ENCODE measurements at regions not wholly inside any gene's neighbourhood (a gene's known extent, or its start where the extent isn't known, plus 50 kb on each side); places are given as distances from the start of the nearest gene placed in this dataset.

- DNase-seq, result no peak
These were observed 53.8 kb upstream of the PSEN2 start for GRCh38 chr1:226816576-226816975.

- DNase-seq, result peak; percentile 96
These were observed 55.5 kb upstream of the PSEN2 start for GRCh38 chr1:226814751-226815537.

DNA sequence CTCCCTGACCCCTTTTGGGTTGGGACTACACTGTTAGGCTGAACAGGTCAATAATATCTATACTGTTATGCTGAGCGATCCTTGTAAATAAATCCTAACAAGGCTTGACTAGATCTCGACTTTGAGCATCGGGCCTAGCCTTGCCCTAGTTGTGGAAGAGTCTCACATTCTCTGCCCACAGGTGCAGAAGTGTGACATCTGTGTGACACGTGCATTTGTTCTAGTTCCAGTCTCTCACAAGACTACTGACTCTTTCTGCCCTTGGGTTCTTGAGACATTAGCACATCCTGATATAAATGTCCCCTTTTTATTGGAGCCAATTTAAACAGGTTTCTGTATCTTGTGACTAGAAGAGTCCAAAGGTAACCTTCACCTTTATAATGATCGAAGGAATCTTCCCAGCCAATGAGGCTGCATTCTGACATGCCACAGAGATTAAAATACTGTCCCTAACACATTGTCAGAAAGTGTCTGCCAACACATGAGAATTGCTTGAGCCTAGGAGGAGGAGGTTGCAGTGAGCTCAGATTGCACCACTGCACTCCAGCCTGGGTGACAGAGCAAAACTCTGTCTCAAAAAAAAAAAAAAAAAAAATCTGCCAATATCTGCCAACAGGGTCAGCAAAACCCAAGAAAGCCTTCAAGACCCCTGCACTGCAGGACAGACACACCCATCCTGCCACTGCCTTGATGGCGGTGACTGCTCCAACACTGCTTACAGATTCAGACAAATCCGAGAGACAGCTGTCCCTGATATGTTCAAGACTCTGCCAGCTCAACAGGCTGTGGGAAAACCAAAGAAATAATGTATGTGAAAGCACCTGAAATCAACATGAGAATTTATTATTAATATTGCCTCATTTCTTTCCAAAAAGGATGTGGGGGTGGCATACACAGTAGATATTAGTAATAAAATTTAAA, 56.5 kb upstream of the PSEN2 start:
- DNase-seq, result no peak

DNA sequence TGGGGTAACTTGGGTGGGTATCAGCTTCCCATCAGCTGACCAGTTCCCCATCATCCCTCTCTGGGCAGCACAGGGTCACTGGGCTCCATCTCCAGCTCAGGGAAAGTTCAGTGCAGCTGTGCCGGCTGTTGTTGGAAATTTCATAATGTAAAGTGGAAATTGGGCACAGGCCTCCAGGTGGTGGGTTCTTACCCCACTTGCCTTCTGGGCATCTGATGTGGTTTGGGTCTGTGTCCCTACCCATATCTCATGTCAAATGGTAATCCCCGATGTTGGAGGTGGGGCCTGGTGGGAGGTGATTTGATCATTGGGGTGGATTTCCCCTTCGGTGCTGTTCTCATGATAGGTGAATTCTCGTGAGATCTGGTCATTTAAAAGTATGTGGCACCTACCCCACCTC, 59.7 kb upstream of the PSEN2 start:
- no peak for DNase-seq

- no peak for DNase-seq
These were observed 60.4 kb upstream of the PSEN2 start for GRCh38 chr1:226809785-226810571.

- DNase-seq, result no peak
These were observed 61.9 kb upstream of the PSEN2 start for GRCh38 chr1:226808501-226808900.

- no peak for DNase-seq
These were observed 63.4 kb upstream of the PSEN2 start for GRCh38 chr1:226806988-226807387.

DNA sequence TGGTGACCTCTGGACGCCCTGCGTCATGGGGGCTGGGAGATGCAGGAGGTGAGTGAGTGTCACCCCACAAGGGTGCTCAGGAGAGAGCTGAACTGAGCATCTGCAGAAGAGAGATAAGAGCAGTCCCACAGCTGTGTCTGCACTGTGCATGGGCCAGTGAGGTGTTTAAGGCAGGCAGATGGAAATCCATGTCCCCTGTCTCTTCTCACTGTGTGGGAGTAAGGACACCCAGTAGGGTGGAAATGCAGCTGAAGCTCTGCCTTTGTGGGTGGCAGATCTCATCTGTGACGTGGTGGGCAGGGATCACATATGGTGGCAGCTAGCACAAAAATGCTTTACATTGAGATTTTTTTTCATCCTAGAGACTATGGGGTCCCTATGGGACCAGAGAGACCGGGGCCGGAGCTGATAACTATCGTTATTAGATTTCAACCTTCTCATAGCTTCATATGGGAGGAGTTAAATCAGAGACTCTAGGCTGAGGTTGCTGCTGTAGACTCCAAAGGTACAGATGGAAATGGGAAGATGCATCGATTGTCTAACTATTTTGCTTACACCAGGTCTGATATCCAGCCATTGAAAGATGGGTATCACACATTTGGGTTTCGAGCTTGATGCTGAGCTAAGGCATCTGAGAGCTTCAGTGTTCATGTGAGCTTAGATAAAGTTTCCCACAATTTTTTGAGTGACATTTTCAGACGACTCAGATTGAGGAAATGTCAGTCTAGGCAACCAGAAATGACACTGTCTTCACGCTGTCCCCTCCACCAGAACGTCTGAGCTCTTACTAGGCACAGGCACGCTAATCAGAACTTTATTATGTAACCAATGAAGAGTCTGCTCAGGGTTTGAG, 65.3 kb upstream of the PSEN2 start:
- DNase-seq, result no peak

DNA sequence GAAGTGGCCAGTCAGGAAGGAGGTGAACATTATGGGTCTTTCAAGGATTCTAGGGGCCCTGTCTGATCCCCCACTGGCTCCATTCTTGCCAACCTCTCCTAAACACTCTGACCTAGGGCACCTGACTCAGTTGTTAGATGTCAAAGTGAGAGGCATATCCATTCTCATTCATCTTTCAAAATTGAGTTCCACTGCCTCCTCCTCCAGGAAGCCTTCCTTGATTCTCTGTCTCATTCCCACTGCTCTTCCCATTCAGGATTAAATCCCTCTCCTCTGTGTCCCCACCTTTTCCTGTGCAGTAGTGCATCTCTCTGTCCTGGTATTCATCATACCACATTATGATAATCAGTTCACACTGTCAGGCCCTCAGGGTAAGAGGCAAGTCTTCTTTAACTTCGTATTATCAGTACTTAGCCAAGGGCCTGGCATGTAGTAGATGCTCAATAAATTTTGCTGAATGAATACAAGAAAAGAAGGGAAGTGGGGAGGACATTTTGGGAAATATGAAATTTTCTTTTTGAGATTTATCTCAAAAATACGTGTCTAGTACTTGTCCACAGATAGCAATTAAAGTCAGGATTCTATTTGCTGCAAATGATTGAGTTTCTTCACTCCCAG, 61.8 kb upstream of the ITPKB start:
- DNase-seq, result no peak

DNA sequence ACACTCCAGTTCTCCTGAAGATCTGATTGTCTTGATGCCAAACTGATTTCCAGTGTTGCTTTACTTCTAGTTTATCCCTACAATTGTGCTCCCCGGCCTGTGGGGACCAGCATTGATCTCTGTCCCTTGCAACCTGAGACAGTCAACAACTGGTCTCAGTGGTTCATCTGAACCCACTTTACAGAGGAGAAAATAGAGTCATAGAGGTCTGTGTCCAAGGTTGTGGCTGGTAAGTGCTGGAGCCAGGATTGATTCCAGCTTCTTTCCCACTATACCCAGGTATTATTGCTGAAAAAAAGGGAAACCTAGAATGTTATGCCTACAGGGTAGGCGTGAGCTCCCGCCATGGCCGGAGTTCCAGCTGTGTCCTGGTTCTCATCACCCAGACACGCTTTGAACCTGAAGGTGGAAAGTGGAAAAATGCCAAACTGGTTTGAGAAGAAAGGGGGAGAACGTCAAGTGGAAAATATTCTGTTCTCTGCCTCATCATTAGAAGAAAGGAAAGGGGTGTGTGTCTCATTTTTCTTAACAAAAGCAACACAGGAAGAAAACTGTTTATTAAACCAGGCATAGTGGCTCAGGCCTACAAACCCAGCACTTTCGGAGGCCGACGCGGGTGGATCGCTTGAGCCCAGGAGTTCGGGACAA, 60.7 kb upstream of the ITPKB start:
- no peak for DNase-seq

GRCh38 chr1:226798427-226799411, 59.6 kb upstream of the ITPKB start:
- DNase-seq, result no peak

DNA sequence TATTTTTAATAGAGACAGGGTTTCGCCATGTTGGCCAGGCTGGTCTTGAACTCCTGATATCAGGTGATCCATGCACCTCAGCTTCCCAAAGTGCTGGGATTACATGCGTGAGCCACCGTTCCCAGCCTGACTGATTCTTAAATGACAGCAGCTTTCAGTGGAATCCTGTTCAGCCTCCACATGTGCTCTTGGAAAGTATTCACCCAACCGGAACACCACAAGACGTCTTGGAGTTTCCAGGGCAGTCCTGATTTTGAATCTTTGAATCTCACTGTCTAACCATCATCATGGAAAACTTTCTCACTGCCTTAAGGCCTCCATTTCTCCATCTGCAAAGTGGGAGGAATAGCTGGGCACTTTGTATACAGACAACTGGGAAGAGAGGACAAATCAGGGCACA, 58.1 kb upstream of the ITPKB start:
- no peak for DNase-seq

DNA sequence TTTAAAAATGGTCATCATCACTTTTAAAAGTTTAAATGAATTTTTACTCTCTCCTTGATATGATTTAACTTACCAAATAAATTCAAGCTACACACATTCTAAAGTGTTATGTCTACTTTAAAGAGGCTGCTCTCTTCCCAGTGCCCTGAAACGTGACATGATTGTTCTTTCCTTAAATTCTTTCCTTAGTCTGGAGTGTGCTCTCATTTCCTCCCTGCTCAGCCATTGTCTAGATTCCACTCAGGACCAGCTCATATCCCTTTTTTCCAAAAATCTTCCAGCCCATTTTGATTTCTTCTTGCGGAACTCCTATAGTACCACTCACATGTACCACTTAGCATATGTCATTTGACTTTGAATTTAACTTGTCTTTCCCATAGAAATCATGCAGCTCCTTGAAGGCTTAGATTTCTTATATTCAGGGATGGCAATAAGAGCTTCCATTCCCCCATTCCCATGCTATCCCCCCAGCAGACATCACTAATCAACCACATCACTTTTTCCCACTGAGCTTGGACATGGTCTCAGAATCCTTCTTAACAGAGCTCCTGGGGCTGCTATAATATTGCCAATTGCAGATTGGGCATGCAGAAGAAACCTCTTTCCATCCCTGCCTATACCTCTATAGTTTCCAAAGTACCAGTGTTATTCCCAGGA, 54.7 kb upstream of the ITPKB start:
- DNase-seq, result no peak

GRCh38 chr1:226792368-226792767, 53.3 kb upstream of the ITPKB start:
- no peak for DNase-seq

DNA sequence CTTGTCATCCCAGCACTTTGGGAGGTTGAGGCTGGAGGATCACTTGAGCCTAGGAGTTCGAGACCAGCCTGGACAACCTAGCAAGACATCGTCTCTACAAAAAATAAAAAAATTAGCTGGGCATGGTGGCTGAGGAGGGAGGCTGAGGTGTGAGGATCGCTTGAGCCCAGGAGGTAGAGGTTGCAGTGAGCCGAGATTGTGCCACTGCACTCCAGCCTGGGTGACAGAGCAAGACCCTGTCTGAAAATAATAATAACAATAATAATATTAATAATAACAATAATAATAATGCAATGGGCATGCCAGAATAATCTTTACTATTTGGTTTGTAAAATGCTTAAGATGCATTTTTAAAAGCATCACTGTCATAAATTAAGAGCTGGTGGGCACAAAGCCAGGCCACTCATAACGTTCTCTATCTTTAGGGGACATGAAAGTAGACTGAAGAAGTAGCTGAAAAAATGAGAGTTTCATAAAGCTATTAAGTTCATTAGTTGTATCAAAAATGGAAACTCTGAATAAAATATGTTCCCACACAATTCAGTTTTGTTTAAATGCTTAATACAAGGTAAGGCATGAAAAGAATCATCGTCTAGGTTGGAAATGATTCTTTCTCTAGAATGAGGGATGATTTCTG, 51.6 kb upstream of the ITPKB start:
- DNase-seq, result no peak

- DNase-seq, result no peak
These were observed 49.9 kb upstream of the ITPKB start for GRCh38 chr1:226788965-226789364.

Data from NCI-H146 (cell line).